ENCODE measurements at regions not wholly inside any gene's neighbourhood (a gene's known extent, or its start where the extent isn't known, plus 50 kb on each side); places are given as distances from the start of the nearest gene placed in this dataset.

GRCh38 chr19:28426730-28427225, 786.2 kb downstream of the UQCRFS1 start:
- no peak for TF ChIP-seq TAF1 (IDR thresholded peaks at IDR 0.05; ENCODE audit: low read depth, low read length)
- TF ChIP-seq POLR2AphosphoS5 (IDR thresholded peaks at IDR 0.05; ENCODE audit: low read depth, low read length), result no peak
- no peak for TF ChIP-seq SPI1 (IDR thresholded peaks at IDR 0.05; ENCODE audit: low read depth, low read length)
- no peak for TF ChIP-seq POLR2A (IDR thresholded peaks at IDR 0.05; ENCODE audit: low read depth, low read length)

Measured in GM12891 (cell line).